ENCODE measurements at regions not wholly inside any gene's neighbourhood (a gene's known extent, or its start where the extent isn't known, plus 50 kb on each side); places are given as distances from the start of the nearest gene placed in this dataset.

GRCh38 chr1:213820362-213821149, 167.2 kb upstream of the PROX1 start:
- no peaks in the 10 kb centered on the region for H3K27me3 ChIP-seq (ENCODE audit: control insufficient read depth, insufficient read depth, low read length)
- no peak overlapping the region for H3K9ac ChIP-seq
- no peak overlapping the region for H3K4me2 ChIP-seq (ENCODE audit: low read length)
- H3K27ac ChIP-seq: no peak overlapping the region
- no peak overlapping the region for H3K4me3 ChIP-seq (ENCODE audit: low read depth, low read length)
- peaks cover 2% of the 10 kb centered on the region for H3K36me3 ChIP-seq (ENCODE audit: control insufficient read depth, insufficient read depth, low read length)
- TF ChIP-seq CTCF (IDR thresholded peaks at IDR 0.05): no peak
- no peaks in the 10 kb centered on the region for H3K4me1 ChIP-seq
- no peak overlapping the region for H2AFZ ChIP-seq
- H3K79me2 ChIP-seq: no peaks in the 10 kb centered on the region
- H3K9me3 ChIP-seq (ENCODE audit: control insufficient read depth, low read length): no peaks in the 10 kb centered on the region

- H3K27me3 ChIP-seq (ENCODE audit: control insufficient read depth, insufficient read depth, low read length): no peaks in the 10 kb centered on the region
- no peak for TF ChIP-seq CTCF (IDR thresholded peaks at IDR 0.05)
Observed at GRCh38 chr1:213821175-213821942, 166.4 kb upstream of the PROX1 start.

GRCh38 chr1:213821943-213822334, 165.8 kb upstream of the PROX1 start:
- H3K27me3 ChIP-seq (ENCODE audit: control insufficient read depth, insufficient read depth, low read length): no peaks in the 10 kb centered on the region
- H3K4me1 ChIP-seq: no peaks in the 10 kb centered on the region
- no peak overlapping the region for H3K27ac ChIP-seq
- no peak overlapping the region for H3K4me3 ChIP-seq (ENCODE audit: low read depth, low read length)
- TF ChIP-seq CTCF (IDR thresholded peaks at IDR 0.05): no peak
- no peak overlapping the region for H3K9ac ChIP-seq
- H3K36me3 ChIP-seq (ENCODE audit: control insufficient read depth, insufficient read depth, low read length): peaks cover 2% of the 10 kb centered on the region
- no peaks in the 10 kb centered on the region for H3K79me2 ChIP-seq
- no peak overlapping the region for H3K4me2 ChIP-seq (ENCODE audit: low read length)
- no peak overlapping the region for H2AFZ ChIP-seq
- H3K9me3 ChIP-seq (ENCODE audit: control insufficient read depth, low read length): no peaks in the 10 kb centered on the region

More at GRCh38 chr1:213821175-213821942, 166.4 kb upstream of the PROX1 start:
- no peak overlapping the region for H3K4me2 ChIP-seq (ENCODE audit: low read length)
- H3K4me1 ChIP-seq: no peaks in the 10 kb centered on the region
- H3K4me3 ChIP-seq (ENCODE audit: low read depth, low read length): no peak overlapping the region
- peaks cover 2% of the 10 kb centered on the region for H3K36me3 ChIP-seq (ENCODE audit: control insufficient read depth, insufficient read depth, low read length)
- no peaks in the 10 kb centered on the region for H3K9me3 ChIP-seq (ENCODE audit: control insufficient read depth, low read length)
- H3K27ac ChIP-seq: no peak overlapping the region
- H3K9ac ChIP-seq: no peak overlapping the region
- H3K79me2 ChIP-seq: no peaks in the 10 kb centered on the region
- no peak overlapping the region for H2AFZ ChIP-seq

GRCh38 chr1:213826891-213827290, 160.9 kb upstream of the PROX1 start:
- H3K36me3 ChIP-seq (ENCODE audit: control insufficient read depth, insufficient read depth, low read length): no peaks in the 10 kb centered on the region

More at GRCh38 chr1:213826891-213827290, 160.9 kb upstream of the PROX1 start:
- H3K27ac ChIP-seq: no peak overlapping the region
- no peak overlapping the region for H3K9ac ChIP-seq
- no peak overlapping the region for H3K4me2 ChIP-seq (ENCODE audit: low read length)
- no peak overlapping the region for H3K4me3 ChIP-seq (ENCODE audit: low read depth, low read length)
- no peak overlapping the region for H2AFZ ChIP-seq
- H3K79me2 ChIP-seq: no peaks in the 10 kb centered on the region
- TF ChIP-seq CTCF (IDR thresholded peaks at IDR 0.05): no peak
- no peaks in the 10 kb centered on the region for H3K27me3 ChIP-seq (ENCODE audit: control insufficient read depth, insufficient read depth, low read length)
- H3K9me3 ChIP-seq (ENCODE audit: control insufficient read depth, low read length): no peaks in the 10 kb centered on the region
- no peaks in the 10 kb centered on the region for H3K4me1 ChIP-seq
